ENCODE measurements at regions not wholly inside any gene's neighbourhood (a gene's known extent, or its start where the extent isn't known, plus 50 kb on each side); places are given as distances from the start of the nearest gene placed in this dataset.

GRCh38 chr18:60861575-60861974, 471.7 kb upstream of the CDH20 start:
- no peak overlapping the region for H3K4me3 Mint-ChIP-seq
- H3K36me3 Mint-ChIP-seq (ENCODE audit: low read depth) = no peaks in the 10 kb centered on the region
- H3K27ac Mint-ChIP-seq = no peak overlapping the region
- DNase-seq = no peak
- H3K9me3 Mint-ChIP-seq = no peaks in the 10 kb centered on the region
- H3K4me1 Mint-ChIP-seq (ENCODE audit: low read depth) = no peaks in the 10 kb centered on the region
- intact Hi-C loops (cut with micrococcal nuclease) = no loop called here
- CTCF ChIA-PET = no interaction called here
- H3K27me3 Mint-ChIP-seq (ENCODE audit: low read depth) = no peaks in the 10 kb centered on the region

- Mint-ChIP-seq H3K27me3 (ENCODE audit: low read depth) (no peaks in the 10 kb centered on the region), H3K9me3 (no peaks in the 10 kb centered on the region), H3K36me3 (ENCODE audit: low read depth) (no peaks in the 10 kb centered on the region), H3K4me3 (no peak overlapping the region), H3K27ac (no peak overlapping the region), H3K4me1 (ENCODE audit: low read depth) (no peaks in the 10 kb centered on the region)
- CTCF ChIA-PET = no interaction called here
- intact Hi-C loops (cut with micrococcal nuclease) = no loop called here
- no peak for DNase-seq
Observed at GRCh38 chr18:60862988-60863387, 470.2 kb upstream of the CDH20 start.

GRCh38 chr18:60865801-60866200, 467.4 kb upstream of the CDH20 start:
- H3K4me1 Mint-ChIP-seq (ENCODE audit: low read depth) = no peaks in the 10 kb centered on the region

GRCh38 chr18:60870261-60871153, 462.7 kb upstream of the CDH20 start:
- Mint-ChIP-seq H3K9me3 (no peaks in the 10 kb centered on the region), H3K4me3 (no peak overlapping the region), H3K4me1 (ENCODE audit: low read depth) (no peaks in the 10 kb centered on the region), H3K36me3 (ENCODE audit: low read depth) (no peaks in the 10 kb centered on the region), H3K27ac (no peak overlapping the region), H3K27me3 (ENCODE audit: low read depth) (no peaks in the 10 kb centered on the region)
- intact Hi-C loops (cut with micrococcal nuclease) = no loop called here
- CTCF ChIA-PET = interaction anchor here (0.7 kb wide), 1 partner anchor 1173 kb away, joined by 5 read pairs; no protein-coding TSS in a partner anchor
- no peak for DNase-seq

More at GRCh38 chr18:60865801-60866200, 467.4 kb upstream of the CDH20 start:
- CTCF ChIA-PET = no interaction called here
- Mint-ChIP-seq H3K9me3 (no peaks in the 10 kb centered on the region), H3K27ac (no peak overlapping the region), H3K36me3 (ENCODE audit: low read depth) (no peaks in the 10 kb centered on the region), H3K27me3 (ENCODE audit: low read depth) (no peaks in the 10 kb centered on the region), H3K4me3 (no peak overlapping the region)
- DNase-seq = no peak
- intact Hi-C loops (cut with micrococcal nuclease) = no loop called here

GRCh38 chr18:60872434-60872833, 460.8 kb upstream of the CDH20 start:
- intact Hi-C loops (cut with micrococcal nuclease) = no loop called here
- H3K27me3 Mint-ChIP-seq (ENCODE audit: low read depth) = no peaks in the 10 kb centered on the region
- no peak overlapping the region for H3K4me3 Mint-ChIP-seq
- DNase-seq = no peak
- no peaks in the 10 kb centered on the region for H3K36me3 Mint-ChIP-seq (ENCODE audit: low read depth)
- CTCF ChIA-PET = no interaction called here
- no peak overlapping the region for H3K27ac Mint-ChIP-seq
- no peaks in the 10 kb centered on the region for H3K4me1 Mint-ChIP-seq (ENCODE audit: low read depth)
- no peaks in the 10 kb centered on the region for H3K9me3 Mint-ChIP-seq

- DNase-seq = no peak
- intact Hi-C loops (cut with micrococcal nuclease) = no loop called here
- H3K9me3 Mint-ChIP-seq = no peaks in the 10 kb centered on the region
- no peaks in the 10 kb centered on the region for H3K36me3 Mint-ChIP-seq (ENCODE audit: low read depth)
- H3K4me1 Mint-ChIP-seq (ENCODE audit: low read depth) = no peaks in the 10 kb centered on the region
- CTCF ChIA-PET = no interaction called here
- no peaks in the 10 kb centered on the region for H3K27me3 Mint-ChIP-seq (ENCODE audit: low read depth)
- H3K4me3 Mint-ChIP-seq = no peak overlapping the region
- H3K27ac Mint-ChIP-seq = no peak overlapping the region
Observed at GRCh38 chr18:60873708-60874107, 459.5 kb upstream of the CDH20 start.

GRCh38 chr18:60875957-60876507, 457.2 kb upstream of the CDH20 start:
- H3K4me1 Mint-ChIP-seq (ENCODE audit: low read depth) = no peaks in the 10 kb centered on the region
- DNase-seq = no peak
- intact Hi-C loops (cut with micrococcal nuclease) = no loop called here
- no peaks in the 10 kb centered on the region for H3K36me3 Mint-ChIP-seq (ENCODE audit: low read depth)
- H3K27me3 Mint-ChIP-seq (ENCODE audit: low read depth) = no peaks in the 10 kb centered on the region
- H3K27ac Mint-ChIP-seq = no peak overlapping the region
- CTCF ChIA-PET = no interaction called here
- no peaks in the 10 kb centered on the region for H3K9me3 Mint-ChIP-seq
- no peak overlapping the region for H3K4me3 Mint-ChIP-seq

DNA sequence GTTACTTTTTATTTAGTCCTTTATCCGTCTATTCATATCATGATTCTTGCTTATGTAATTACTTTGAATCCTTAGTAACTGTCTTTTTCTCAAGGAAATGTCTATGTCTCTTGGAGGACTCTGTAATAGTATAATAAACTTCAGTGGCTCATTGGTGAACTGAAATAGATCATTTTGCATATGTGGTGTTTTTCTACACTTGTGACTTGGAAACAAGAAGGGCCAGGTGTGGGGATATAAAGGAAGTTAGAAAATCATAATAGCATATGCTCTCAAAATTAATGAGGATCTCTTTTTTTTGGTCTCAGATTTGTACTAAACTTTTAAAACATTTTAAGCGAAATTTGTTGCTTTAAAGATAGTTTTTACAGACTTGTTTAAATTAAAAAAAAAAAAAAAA, 453.0 kb upstream of the CDH20 start:
- no peak overlapping the region for H3K27ac Mint-ChIP-seq
- intact Hi-C loops (cut with micrococcal nuclease) = no loop called here
- peaks cover 2% of the 10 kb centered on the region for H3K9me3 Mint-ChIP-seq
- H3K36me3 Mint-ChIP-seq (ENCODE audit: low read depth) = no peaks in the 10 kb centered on the region
- no peaks in the 10 kb centered on the region for H3K4me1 Mint-ChIP-seq (ENCODE audit: low read depth)
- H3K4me3 Mint-ChIP-seq = no peak overlapping the region
- CTCF ChIA-PET = no interaction called here
- no peak for DNase-seq
- H3K27me3 Mint-ChIP-seq (ENCODE audit: low read depth) = no peaks in the 10 kb centered on the region

DNA sequence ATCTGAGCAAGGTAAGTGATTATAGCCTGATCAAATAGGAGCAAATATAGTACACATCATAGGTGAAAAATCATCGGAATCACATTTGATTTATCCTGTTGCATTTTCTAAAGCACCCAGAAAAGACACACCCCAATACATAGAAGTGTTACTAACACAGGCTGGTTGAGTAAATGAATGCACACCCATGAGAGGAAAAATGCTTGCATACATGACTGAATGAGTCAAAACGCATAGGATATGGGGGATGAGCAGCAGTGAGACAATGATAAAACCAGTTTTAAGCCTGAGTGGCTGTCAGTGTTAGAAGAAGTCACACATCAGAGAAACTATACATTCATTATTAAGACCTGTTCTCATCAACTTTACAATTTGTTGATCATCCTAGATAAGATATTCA, 449.6 kb upstream of the CDH20 start:
- CTCF ChIA-PET = no interaction called here
- intact Hi-C loops (cut with micrococcal nuclease) = no loop called here

DNA sequence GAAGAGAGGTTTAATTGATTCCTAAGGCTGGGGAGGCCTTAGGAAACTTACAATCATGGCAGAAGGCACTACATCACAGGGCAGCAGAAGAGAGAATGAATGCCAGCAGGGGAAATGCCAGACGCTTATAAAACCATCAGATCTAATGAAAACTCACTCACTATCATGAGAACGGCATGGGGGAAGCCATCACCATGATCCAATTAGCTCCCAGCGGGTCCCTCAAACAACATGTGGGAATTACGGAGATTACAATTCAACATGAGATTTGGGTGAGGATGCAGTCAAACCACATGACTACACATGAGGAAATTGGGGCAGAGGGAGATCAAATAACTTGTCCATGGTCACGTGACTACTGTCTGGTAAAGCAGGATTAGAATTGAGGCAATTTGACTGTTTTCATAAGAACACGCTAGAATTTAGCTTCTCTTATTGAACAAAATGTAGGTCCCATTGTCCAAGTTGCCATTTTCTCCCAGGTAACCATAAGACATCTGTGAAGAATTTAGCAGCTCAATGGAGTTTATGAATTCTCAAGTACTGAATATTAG, 445.1 kb upstream of the CDH20 start:
- no peak overlapping the region for H3K27ac Mint-ChIP-seq
- CTCF ChIA-PET = no interaction called here

More for the DNA sequence above, 449.6 kb upstream of the CDH20 start:
- H3K4me3 Mint-ChIP-seq = no peak overlapping the region
- H3K9me3 Mint-ChIP-seq = peaks cover 5% of the 10 kb centered on the region
- H3K4me1 Mint-ChIP-seq (ENCODE audit: low read depth) = no peaks in the 10 kb centered on the region
- no peak for DNase-seq
- no peaks in the 10 kb centered on the region for H3K36me3 Mint-ChIP-seq (ENCODE audit: low read depth)
- no peak overlapping the region for H3K27ac Mint-ChIP-seq
- H3K27me3 Mint-ChIP-seq (ENCODE audit: low read depth) = no peaks in the 10 kb centered on the region

DNA sequence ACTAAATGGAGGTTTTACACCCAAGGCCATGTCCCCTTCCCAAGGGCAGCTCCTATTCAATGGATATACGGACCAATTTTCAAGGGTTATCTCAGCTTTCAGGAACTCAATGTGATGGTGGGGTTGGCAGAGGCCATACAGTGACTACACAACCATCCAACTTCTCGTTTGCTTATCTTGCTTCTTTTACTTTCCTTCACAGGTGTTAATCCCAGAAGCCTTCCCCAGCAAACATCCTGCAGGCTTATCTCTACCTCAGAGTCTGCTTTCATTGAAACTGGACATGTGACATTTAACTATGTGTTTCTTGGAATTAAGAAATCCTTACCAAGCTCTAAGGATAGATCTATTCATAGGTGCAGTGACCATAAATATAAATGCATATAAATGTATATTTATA, 443.8 kb upstream of the CDH20 start:
- Mint-ChIP-seq H3K27me3 (ENCODE audit: low read depth) (no peaks in the 10 kb centered on the region), H3K27ac (no peak overlapping the region), H3K36me3 (ENCODE audit: low read depth) (no peaks in the 10 kb centered on the region), H3K4me1 (ENCODE audit: low read depth) (no peaks in the 10 kb centered on the region), H3K4me3 (no peak overlapping the region), H3K9me3 (peaks cover 3% of the 10 kb centered on the region)
- intact Hi-C loops (cut with micrococcal nuclease) = no loop called here
- no peak for DNase-seq
- CTCF ChIA-PET = no interaction called here

More for the DNA sequence above, 445.1 kb upstream of the CDH20 start:
- no peak for DNase-seq
- Mint-ChIP-seq H3K4me3 (no peak overlapping the region), H3K27me3 (ENCODE audit: low read depth) (no peaks in the 10 kb centered on the region), H3K4me1 (ENCODE audit: low read depth) (no peaks in the 10 kb centered on the region), H3K36me3 (ENCODE audit: low read depth) (no peaks in the 10 kb centered on the region), H3K9me3 (peaks cover 5% of the 10 kb centered on the region)
- intact Hi-C loops (cut with micrococcal nuclease) = no loop called here

DNA sequence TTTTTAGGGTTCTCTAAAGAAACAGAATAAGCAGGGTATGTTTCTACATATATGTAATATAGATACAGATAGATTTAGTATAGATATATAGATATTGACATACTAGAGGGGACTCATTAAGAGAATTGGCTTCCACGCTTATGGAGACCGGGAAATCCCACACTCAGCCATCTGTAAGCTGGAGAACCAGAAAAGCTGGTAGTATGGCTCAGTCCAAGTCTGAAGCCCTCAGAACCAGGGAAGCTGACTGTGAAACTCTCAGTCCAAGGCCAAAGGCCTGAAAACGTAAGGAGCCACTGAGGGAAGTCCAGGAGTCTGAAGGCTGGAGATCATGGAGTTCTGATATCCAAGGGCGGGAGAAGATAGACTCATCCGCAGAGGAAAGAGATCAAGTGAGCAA, 441.3 kb upstream of the CDH20 start:
- Mint-ChIP-seq H3K27ac (no peak overlapping the region), H3K4me1 (ENCODE audit: low read depth) (no peaks in the 10 kb centered on the region), H3K27me3 (ENCODE audit: low read depth) (no peaks in the 10 kb centered on the region), H3K36me3 (ENCODE audit: low read depth) (no peaks in the 10 kb centered on the region), H3K9me3 (peaks cover 3% of the 10 kb centered on the region), H3K4me3 (no peak overlapping the region)
- no peak for DNase-seq
- intact Hi-C loops (cut with micrococcal nuclease) = no loop called here
- CTCF ChIA-PET = interaction anchor here (0.6 kb wide), 1 partner anchor 121 kb away, joined by 3 read pairs; no protein-coding TSS in a partner anchor

DNA sequence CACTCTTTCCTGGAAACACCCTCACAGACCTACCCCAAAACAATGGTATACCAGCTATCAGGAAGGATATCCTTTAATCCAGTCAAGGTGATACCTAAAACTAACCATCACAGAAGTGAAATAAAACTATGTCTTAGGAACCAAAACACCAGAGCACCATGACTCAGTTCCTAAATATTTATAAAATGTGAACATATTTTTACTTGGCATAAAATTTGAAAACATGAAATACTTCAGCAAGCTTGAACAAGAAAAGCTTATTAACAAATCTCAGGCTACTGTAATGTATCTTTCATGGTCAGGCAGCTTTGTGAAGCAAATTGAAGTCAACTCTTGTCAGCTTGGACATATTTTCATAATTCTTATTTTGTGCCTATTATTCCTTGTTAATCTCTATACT, 440.8 kb upstream of the CDH20 start:
- H3K36me3 Mint-ChIP-seq (ENCODE audit: low read depth) = no peaks in the 10 kb centered on the region
- intact Hi-C loops (cut with micrococcal nuclease) = no loop called here
- no peaks in the 10 kb centered on the region for H3K4me1 Mint-ChIP-seq (ENCODE audit: low read depth)
- no peaks in the 10 kb centered on the region for H3K27me3 Mint-ChIP-seq (ENCODE audit: low read depth)
- H3K9me3 Mint-ChIP-seq = peaks cover 3% of the 10 kb centered on the region
- no peak for DNase-seq
- H3K4me3 Mint-ChIP-seq = no peak overlapping the region
- H3K27ac Mint-ChIP-seq = no peak overlapping the region
- CTCF ChIA-PET = no interaction called here

All from activated naive CD4-positive, alpha-beta T cell treated with anti-CD3 and anti-CD28 coated beads for 36 hours (primary cell).